HG03565 (cell line): ENCODE measurements at regions not wholly inside any gene's neighbourhood (a gene's known extent, or its start where the extent isn't known, plus 50 kb on each side); places are given as distances from the start of the nearest gene placed in this dataset.

Source experiments
- ATAC-seq: cut with Tn5 transposase; IDR thresholded peaks from one replicate; pipeline ENCODE4 v1.9.1; 2021; ENCODE audit warnings: mild to moderate bottlenecking, moderate library complexity; ENCODE audit not compliant: unreplicated experiment

- no peak for ATAC-seq
Observed at GRCh38 chr9:118283488-118283887, 579.3 kb downstream of the TLR4 start.

GRCh38 chr9:118290116-118290515, 585.9 kb downstream of the TLR4 start:
- ATAC-seq: no peak

- ATAC-seq: no peak
Observed at GRCh38 chr9:118295413-118295812, 591.2 kb downstream of the TLR4 start.

GRCh38 chr9:118302721-118303120, 598.5 kb downstream of the TLR4 start:
- ATAC-seq: no peak

GRCh38 chr9:118303216-118303615, 599.0 kb downstream of the TLR4 start:
- ATAC-seq: no peak

GRCh38 chr9:118305331-118305730, 601.1 kb downstream of the TLR4 start:
- ATAC-seq: no peak

- ATAC-seq: no peak
Observed at GRCh38 chr9:118306801-118307200, 602.6 kb downstream of the TLR4 start.

- no peak for ATAC-seq
Observed at GRCh38 chr9:118313965-118314364, 609.8 kb downstream of the TLR4 start.

- no peak for ATAC-seq
Observed at GRCh38 chr9:118316831-118317343, 612.7 kb downstream of the TLR4 start.

- ATAC-seq: no peak
Observed at GRCh38 chr9:118318770-118319431, 614.7 kb downstream of the TLR4 start.

- no peak for ATAC-seq
Observed at GRCh38 chr9:118321788-118322187, 617.6 kb downstream of the TLR4 start.

GRCh38 chr9:118324706-118325105, 620.5 kb downstream of the TLR4 start:
- no peak for ATAC-seq

GRCh38 chr9:118325757-118326156, 621.6 kb downstream of the TLR4 start:
- no peak for ATAC-seq

- no peak for ATAC-seq
Observed at GRCh38 chr9:118326326-118326725, 622.1 kb downstream of the TLR4 start.

- ATAC-seq: no peak
Observed at GRCh38 chr9:118330191-118330986, 626.2 kb downstream of the TLR4 start.

GRCh38 chr9:118331622-118332045, 627.4 kb downstream of the TLR4 start:
- ATAC-seq: no peak

- ATAC-seq: no peak
Observed at GRCh38 chr9:118336250-118336942, 632.2 kb downstream of the TLR4 start.

- no peak for ATAC-seq
Observed at GRCh38 chr9:118336943-118337330, 632.7 kb downstream of the TLR4 start.

- ATAC-seq: no peak
Observed at GRCh38 chr9:118360036-118360435, 655.8 kb downstream of the TLR4 start.

GRCh38 chr9:118362123-118362522, 657.9 kb downstream of the TLR4 start:
- ATAC-seq: no peak

- ATAC-seq: no peak
Observed at GRCh38 chr9:118362596-118362995, 658.4 kb downstream of the TLR4 start.
